Right cardiac atrium (tissue), 5 donors: ENCODE measurements at regions not wholly inside any gene's neighbourhood (a gene's known extent, or its start where the extent isn't known, plus 50 kb on each side); places are given as distances from the start of the nearest gene placed in this dataset.
"Not testable (repeated sequence)": the region's sequence is repeated elsewhere in the genome, so short reads cannot be mapped to it uniquely, and the experiment has no call there.

ENCODE experiments used
- ATAC-seq, 2 donors: fragments of 200-7000 bp; cut with Tn5 transposase; one replicate each; pipeline versions ENCODE4 v1.8.0 to v1.9.1; 2020; ENCODE audit warnings: moderate library complexity in 2 of 2, mild to moderate bottlenecking in 1 of 2
- DNase-seq, 3 donors: peaks; one replicate each; pipeline ENCODE4 v3.0.0-alpha.2; 2020
- H3K27ac ChIP-seq: one replicate; pipeline ENCODE4 v1.5.1; 2013; ENCODE audit warnings: mild to moderate bottlenecking, low read length, control low read depth, moderate library complexity
- H3K27me3 ChIP-seq: one replicate; pipeline ENCODE4 v1.6.1; 2013; ENCODE audit not compliant: control insufficient read depth, insufficient read depth
- H3K4me1 ChIP-seq: one replicate; pipeline ENCODE4 v1.6.1; 2013; ENCODE audit warnings: low read length; ENCODE audit not compliant: control insufficient read depth, insufficient read depth
- H3K4me3 ChIP-seq: one replicate; pipeline ENCODE4 v1.5.1; 2013; ENCODE audit warnings: low read length, control low read depth
- H3K9me3 ChIP-seq: one replicate; pipeline ENCODE4 v1.6.1; 2013; ENCODE audit warnings: low read length; ENCODE audit not compliant: control insufficient read depth
- WGBS: extraction: QIAGEN DNeasy Blood & Tissue Kit; methylation state at CpG from one replicate; pipeline ENCODE4 v1.1.7; 2013; 5-methylcytosine and 5-hydroxymethylcytosine counted together
- intact Hi-C, 4 donors: fragments of 100-400 bp; cut with DNase I; formaldehyde crosslinking; loops; one replicate each; pipeline versions ENCODE4 v1.11.0 to v1.14.0; 2022 to 2023
- donor health status: healthy with polysubstance abuse.
- donor health status: DM: no; HTN: yes; CAD: no.
- donor health status: DM: no; HTN: no; CAD: no.
- donor health status: DM: no; HTN: yes; CAD: no; lungs with severe emphysema.
- donor health status: DM: yes; HTN: yes; CAD: no.

DNA sequence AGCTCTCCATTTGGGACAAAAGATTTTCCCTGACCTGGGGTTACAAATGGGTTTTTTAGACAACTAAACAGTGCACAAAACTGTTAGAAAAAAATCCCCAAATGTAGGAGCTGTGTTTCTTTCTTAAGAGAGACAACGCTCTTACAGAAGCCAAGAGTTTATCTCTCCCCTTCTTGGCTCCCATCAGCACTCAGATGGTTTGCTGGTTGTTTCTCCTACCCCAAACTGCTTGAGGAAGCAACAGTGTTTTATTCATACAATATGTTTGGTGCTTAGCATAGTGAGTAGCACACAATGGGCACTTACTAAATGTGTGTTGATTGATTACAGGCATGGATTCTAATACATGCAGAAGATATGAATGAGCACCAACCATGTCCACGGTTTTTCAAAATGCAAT, 209.5 kb upstream of the ANO5 start:
- Histone ChIP-seq H3K4me3 (no peak overlapping the region), H3K27me3 (no peaks in the 10 kb centered on the region), H3K27ac (no peak overlapping the region), H3K4me1 (no peaks in the 10 kb centered on the region), H3K9me3 (no peaks in the 10 kb centered on the region)
- ATAC-seq (no peak), DNase-seq (no peak)
- intact Hi-C loops, result no loop called here
- 62% methylated on average over 2 of the region's 2 CpGs for WGBS

DNA sequence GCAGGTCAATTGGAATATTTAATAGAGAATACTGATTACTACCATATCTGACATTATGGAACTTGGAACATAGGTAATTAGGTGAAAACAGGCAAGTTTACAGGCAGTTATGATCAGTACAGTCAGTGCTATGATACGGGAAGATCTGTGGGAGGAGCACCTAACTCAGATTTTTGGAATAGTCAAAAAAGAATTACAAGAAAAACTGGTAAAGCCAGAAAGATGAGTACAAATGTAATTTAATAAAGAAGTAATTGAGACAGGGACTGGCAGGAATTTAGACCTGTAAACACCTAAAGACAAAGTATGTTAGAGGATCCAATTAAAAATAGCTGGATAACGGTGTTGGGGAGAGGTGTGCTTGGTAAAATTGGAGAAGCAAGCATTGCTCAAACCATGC, 206.5 kb upstream of the ANO5 start:
- H3K27me3 ChIP-seq, result no peaks in the 10 kb centered on the region
- H3K4me3 ChIP-seq, result no peak overlapping the region
- intact Hi-C loops, result no loop called here
- WGBS, result 84% methylated on average over 2 of the region's 2 CpGs
- no peaks in the 10 kb centered on the region for H3K9me3 ChIP-seq
- DNase-seq (no peak), ATAC-seq (no peak)
- H3K4me1 ChIP-seq, result no peaks in the 10 kb centered on the region
- H3K27ac ChIP-seq, result no peak overlapping the region

DNA sequence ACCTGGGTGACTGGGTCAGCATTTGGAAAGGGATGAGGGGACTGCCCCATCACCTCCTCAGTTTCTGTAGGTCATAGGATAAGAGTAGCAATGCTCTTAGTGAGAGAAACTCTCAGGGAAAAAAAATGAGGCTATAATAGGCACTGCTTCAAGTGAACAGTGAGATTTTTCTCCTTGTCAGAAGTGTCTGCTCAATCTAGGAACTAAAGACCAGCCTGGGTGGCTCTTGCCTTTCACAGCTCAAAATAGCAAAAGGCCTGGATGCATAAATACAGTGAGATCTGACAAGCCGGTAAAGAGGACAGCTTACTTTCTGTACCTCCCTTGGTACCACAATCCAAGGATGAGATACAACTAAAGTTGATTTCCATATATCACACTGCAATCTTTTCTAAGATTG, 205.6 kb upstream of the ANO5 start:
- Histone ChIP-seq H3K9me3 (no peaks in the 10 kb centered on the region), H3K27ac (no peak overlapping the region), H3K27me3 (no peaks in the 10 kb centered on the region), H3K4me3 (no peak overlapping the region), H3K4me1 (no peaks in the 10 kb centered on the region)
- 63% methylated on average over 1 of the region's 1 CpG for WGBS
- ATAC-seq (no peak), DNase-seq (no peak)
- intact Hi-C loops, result no loop called here

DNA sequence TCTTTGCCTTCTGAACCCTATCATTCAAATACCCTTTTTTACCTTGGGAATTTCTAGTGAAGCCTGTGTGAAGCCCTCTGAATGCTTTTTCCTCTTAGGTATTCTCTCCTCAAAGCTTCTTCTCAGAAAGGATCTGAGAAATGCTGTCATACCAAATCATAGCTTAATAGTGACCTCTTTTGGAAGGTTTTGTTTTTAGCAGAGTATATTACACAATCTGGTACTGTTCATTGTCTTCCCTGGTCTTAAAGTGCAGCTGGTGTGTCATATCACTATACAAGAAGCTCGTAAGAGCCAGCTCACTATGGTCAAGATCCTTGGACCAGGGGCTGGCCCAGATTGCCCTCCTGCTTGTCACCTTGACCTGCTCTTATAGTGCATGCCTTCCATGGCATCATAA, 204.4 kb upstream of the ANO5 start:
- H3K27ac ChIP-seq, result no peak overlapping the region
- 35% methylated on average over 1 of the region's 1 CpG for WGBS
- no peak for DNase-seq
- no peak overlapping the region for H3K4me3 ChIP-seq
- H3K9me3 ChIP-seq, result no peaks in the 10 kb centered on the region
- intact Hi-C loops, result no loop called here
- ATAC-seq, result peak in 1 of 2 donors; percentile 44
- no peaks in the 10 kb centered on the region for H3K27me3 ChIP-seq
- H3K4me1 ChIP-seq, result no peaks in the 10 kb centered on the region

DNA sequence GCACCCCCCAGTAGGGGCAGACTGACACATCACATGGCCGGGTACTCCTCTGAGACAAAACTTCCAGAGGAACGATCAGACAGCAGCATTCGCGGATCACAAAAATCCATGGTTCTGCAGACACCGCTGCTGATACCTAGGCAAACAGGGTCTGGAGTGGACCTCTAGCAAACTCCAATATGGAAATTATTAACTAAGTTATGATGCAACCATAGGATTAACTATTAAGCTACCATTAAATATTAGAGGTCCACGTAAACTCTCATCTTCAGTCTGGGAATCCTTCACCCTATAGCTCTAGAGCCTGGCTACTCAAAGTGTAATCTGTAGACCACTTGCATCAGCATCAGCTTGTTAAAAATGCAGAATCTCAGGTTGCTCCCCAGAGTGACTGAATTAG, 191.1 kb upstream of the ANO5 start:
- 95% methylated on average over 6 of the region's 6 CpGs for WGBS
- intact Hi-C loops, H3K27ac ChIP-seq, H3K4me1 ChIP-seq, H3K4me3 ChIP-seq, DNase-seq, H3K9me3 ChIP-seq, H3K27me3 ChIP-seq, ATAC-seq: not testable (repeated sequence)

DNA sequence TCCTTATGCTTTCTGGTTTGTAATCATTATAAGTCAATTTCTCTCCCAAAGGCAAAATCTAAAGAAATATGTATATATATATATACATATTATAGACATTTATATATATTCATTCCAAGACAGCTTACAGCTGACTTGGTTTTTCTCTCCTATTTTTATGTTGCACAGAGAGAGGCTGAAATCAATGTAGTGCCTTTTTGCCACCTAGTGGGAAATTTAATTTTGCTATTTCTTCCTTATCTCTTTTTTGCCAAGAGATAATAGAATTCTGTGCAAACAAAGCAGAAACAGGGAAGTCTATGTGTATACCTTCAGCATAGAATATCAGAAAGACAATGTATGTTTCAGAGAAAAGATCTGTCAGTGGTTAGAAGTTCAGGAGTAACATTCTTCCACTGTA, 186.0 kb upstream of the ANO5 start:
- DNase-seq, result no peak

DNA sequence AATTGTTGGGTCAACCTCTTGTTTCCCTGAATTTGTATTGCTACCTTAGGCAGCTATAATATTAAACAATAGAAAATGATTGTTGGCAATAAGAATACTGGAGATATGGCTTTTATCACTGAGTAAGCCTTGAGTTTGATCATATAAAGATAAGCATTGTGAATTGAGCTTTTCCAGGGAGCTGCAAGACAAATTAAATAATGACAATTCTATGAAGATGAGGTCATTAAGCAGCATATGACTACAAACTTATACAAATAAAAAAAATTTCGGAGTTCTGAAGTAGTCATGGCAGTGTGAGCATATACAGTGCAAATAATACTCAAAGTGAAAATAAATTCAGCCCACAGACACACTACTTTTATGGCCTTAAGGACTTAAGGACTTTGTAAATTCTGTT, 161.1 kb upstream of the ANO5 start:
- ATAC-seq (no peak), DNase-seq (no peak)
- no peaks in the 10 kb centered on the region for H3K9me3 ChIP-seq
- no peaks in the 10 kb centered on the region for H3K4me1 ChIP-seq
- H3K27me3 ChIP-seq, result no peaks in the 10 kb centered on the region
- no peak overlapping the region for H3K4me3 ChIP-seq
- 51% methylated on average over 1 of the region's 1 CpG for WGBS
- H3K27ac ChIP-seq, result no peak overlapping the region
- intact Hi-C loops, result no loop called here

More for the DNA sequence above, 186.0 kb upstream of the ANO5 start:
- intact Hi-C loops, result no loop called here
- no peaks in the 10 kb centered on the region for H3K4me1 ChIP-seq
- ATAC-seq, result no peak
- no peaks in the 10 kb centered on the region for H3K27me3 ChIP-seq
- H3K9me3 ChIP-seq, result no peaks in the 10 kb centered on the region
- H3K4me3 ChIP-seq, result no peak overlapping the region
- H3K27ac ChIP-seq, result no peak overlapping the region

DNA sequence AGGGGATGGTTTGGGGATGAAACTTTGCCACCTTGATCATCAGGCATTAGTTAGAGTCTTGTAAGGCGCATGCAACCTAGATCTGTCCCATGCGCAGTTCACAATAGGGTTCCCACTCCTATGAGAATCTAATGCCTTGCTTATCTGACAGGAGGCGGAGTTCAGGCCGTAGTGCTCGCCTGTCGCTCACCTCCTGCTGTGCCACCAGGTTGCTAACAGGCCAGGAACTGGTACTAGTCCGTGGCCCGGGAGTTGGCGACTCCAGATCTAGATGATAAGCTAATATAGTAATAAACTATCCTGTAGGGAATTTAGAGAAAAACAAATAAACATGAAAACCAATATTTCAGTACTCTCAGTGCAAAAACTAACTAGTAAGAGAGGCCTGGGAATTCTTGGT, 155.4 kb upstream of the ANO5 start:
- H3K27me3 ChIP-seq, result no peaks in the 10 kb centered on the region
- DNase-seq, result no peak
- H3K4me3 ChIP-seq, result no peak overlapping the region
- no peaks in the 10 kb centered on the region for H3K9me3 ChIP-seq
- 72% methylated on average over 9 of the region's 9 CpGs for WGBS
- intact Hi-C loops, result no loop called here
- no peak overlapping the region for H3K27ac ChIP-seq
- no peaks in the 10 kb centered on the region for H3K4me1 ChIP-seq
- no peak for ATAC-seq

DNA sequence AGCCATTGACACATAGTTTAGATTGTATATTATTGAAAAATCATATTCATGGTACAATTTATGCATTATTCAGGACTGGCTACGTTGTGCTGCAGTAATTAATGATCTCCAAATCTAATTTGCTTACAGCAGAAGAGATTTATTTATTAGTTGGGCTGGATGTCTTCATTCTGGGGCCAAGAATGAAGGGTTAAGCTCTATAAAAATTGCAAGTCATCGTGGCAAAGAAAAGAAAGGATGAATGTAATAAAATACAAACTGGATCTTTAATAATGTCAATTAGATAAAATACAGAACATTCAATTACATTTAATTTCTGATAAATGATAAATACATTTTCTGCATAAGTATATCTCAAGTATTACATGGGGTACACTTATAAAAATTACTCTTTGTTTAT, 151.8 kb upstream of the ANO5 start:
- ATAC-seq, result no peak
- H3K4me3 ChIP-seq, result no peak overlapping the region
- 54% methylated on average over 2 of the region's 2 CpGs for WGBS
- intact Hi-C loops, result no loop called here
- H3K9me3 ChIP-seq, result no peaks in the 10 kb centered on the region
- DNase-seq, result no peak
- H3K4me1 ChIP-seq, result no peaks in the 10 kb centered on the region
- H3K27me3 ChIP-seq, result no peaks in the 10 kb centered on the region
- no peak overlapping the region for H3K27ac ChIP-seq

DNA sequence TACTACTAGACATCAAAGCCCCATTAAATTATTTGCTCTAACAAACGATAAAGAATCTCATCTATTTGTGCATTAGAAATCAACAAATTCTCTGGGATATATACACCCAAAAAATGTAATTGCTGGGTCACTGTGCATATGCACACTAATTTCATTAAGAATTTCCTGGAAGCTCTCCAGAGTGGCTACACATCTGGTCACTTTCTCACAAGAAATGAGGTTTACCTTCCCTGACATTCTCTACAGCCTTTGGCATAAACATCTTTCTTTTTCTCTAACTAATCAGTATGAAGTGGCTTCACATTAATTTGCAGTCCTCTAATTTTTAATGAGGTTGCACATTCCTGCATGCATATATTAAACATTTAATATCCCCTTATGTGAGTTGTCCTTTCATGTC, 150.8 kb upstream of the ANO5 start:
- 86% methylated on average over 1 of the region's 1 CpG for WGBS
- intact Hi-C loops, result no loop called here
- Histone ChIP-seq H3K27me3 (no peaks in the 10 kb centered on the region), H3K27ac (no peak overlapping the region), H3K4me1 (no peaks in the 10 kb centered on the region), H3K9me3 (no peaks in the 10 kb centered on the region), H3K4me3 (no peak overlapping the region)
- DNase-seq, result no peak
- ATAC-seq, result no peak

DNA sequence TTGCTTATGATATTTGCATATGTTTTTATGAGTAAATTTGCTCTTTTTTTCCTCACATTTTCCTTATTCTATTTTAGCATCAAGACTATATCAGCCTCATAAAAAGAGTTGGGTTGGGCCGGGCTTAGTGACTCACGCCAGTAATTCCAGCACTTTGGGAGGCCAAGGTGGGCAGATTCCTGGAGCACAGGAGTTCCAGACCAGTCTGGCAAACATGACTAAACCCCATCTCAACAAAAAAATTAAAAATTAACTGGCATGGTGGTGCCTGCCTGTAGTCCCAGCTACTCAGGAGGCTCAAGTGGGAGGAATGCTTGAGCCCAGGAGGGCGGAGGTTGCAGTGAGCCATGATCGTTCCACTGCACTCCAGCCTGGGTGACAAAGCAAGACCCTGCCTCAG, 148.8 kb upstream of the ANO5 start:
- WGBS, result 88% methylated on average over 4 of the region's 4 CpGs
- no peak for ATAC-seq
- Histone ChIP-seq H3K27ac (no peak overlapping the region), H3K27me3 (no peaks in the 10 kb centered on the region), H3K4me1 (no peaks in the 10 kb centered on the region), H3K4me3 (no peak overlapping the region), H3K9me3 (no peaks in the 10 kb centered on the region)
- intact Hi-C loops, result no loop called here
- no peak for DNase-seq

DNA sequence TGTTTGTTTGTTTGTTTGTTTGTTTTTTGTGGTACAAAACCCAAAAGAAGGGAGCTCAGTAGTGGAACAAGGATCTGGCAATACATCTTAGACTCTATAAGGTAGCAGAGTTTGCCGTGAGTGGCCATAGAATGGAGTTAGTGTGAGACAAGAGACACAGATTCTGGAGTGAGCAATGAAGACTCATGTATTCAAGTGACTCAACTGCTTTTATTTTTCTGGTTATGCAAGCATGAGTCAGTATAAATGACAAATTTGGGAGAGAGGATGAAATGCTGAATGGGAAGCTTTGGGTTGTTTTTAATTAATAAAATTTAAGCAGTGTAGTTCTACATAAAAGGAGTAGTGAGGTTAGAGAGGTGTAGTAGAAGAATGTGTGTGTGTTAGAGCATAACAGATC, 143.6 kb upstream of the ANO5 start:
- Histone ChIP-seq H3K9me3 (no peaks in the 10 kb centered on the region), H3K27ac (no peak overlapping the region), H3K27me3 (no peaks in the 10 kb centered on the region), H3K4me3 (no peak overlapping the region), H3K4me1 (no peaks in the 10 kb centered on the region)
- no peak for ATAC-seq
- DNase-seq, result no peak
- WGBS, result 85% methylated on average over 1 of the region's 1 CpG
- intact Hi-C loops, result no loop called here
